WTC11 (cell line): ENCODE measurements at regions not wholly inside any gene's neighbourhood (a gene's known extent, or its start where the extent isn't known, plus 50 kb on each side); places are given as distances from the start of the nearest gene placed in this dataset.

Experiments
- ATAC-seq: fragments of 200-7000 bp; cut with Tn5 transposase; 2 replicates; pipeline ENCODE4 v1.10.0; 2021; ENCODE audit warnings: mild to moderate bottlenecking, moderate library complexity
- CTCF ChIA-PET: fragments of 300-600 bp; sonication (Branson Sonifier 250); formaldehyde crosslinking; loops from one replicate; lab custom pipeline; 2021; ENCODE audit warnings: antibody characterized with exemption; lab: Charles Lee
- POLR2A ChIA-PET: fragments of 350-600 bp; sonication (Branson Sonifier 250); formaldehyde crosslinking; loops from one replicate; lab custom pipeline; 2021; ENCODE audit warnings: antibody characterized with exemption; lab: Charles Lee
- DNase-seq: peaks from one replicate; pipeline ENCODE4 v3.0.0; 2021; ENCODE audit warnings: low spot score
- H3K27ac Mint-ChIP-seq: 2 replicates; pipeline ENCODE4 v1.8.0; 2021; ENCODE audit warnings: mixed read lengths
- H3K27me3 Mint-ChIP-seq: 2 replicates; pipeline ENCODE4 v1.8.0; 2021; ENCODE audit warnings: low read depth, mild to moderate bottlenecking, moderate library complexity, mixed read lengths
- H3K36me3 Mint-ChIP-seq: 2 replicates; pipeline ENCODE4 v1.8.0; 2021; ENCODE audit warnings: mixed read lengths
- H3K4me1 Mint-ChIP-seq: 2 replicates; pipeline ENCODE4 v1.8.0; 2022; ENCODE audit warnings: mixed read lengths
- H3K4me3 Mint-ChIP-seq: 2 replicates; pipeline ENCODE4 v1.8.0; 2021; ENCODE audit warnings: mild to moderate bottlenecking, moderate library complexity, mixed read lengths
- H3K9me3 Mint-ChIP-seq: 2 replicates; pipeline ENCODE4 v1.8.0; 2021; ENCODE audit warnings: mixed read lengths
- CDX4 ChIP-seq: fragments of 250-450 bp; sonication (Bioruptor Pico); IDR thresholded peaks from 2 replicates; pipeline ENCODE4 v1.9.0; 2021; ENCODE audit warnings: moderate library complexity, mild to moderate bottlenecking, inconsistent platforms, borderline replicate concordance
- E2F4 ChIP-seq: sonication (generic); formaldehyde crosslinking; IDR thresholded peaks from 2 replicates; pipeline ENCODE4 v1.8.1; 2022; ENCODE audit warnings: low read depth, mild to moderate bottlenecking, moderate library complexity, missing genetic modification reagents, borderline replicate concordance
- ELF4 ChIP-seq: sonication (generic); formaldehyde crosslinking; IDR thresholded peaks from 2 replicates; pipeline ENCODE4 v1.8.1; 2022; ENCODE audit warnings: low read depth, mild to moderate bottlenecking, moderate library complexity, missing genetic modification reagents
- EMX1 ChIP-seq: fragments of 250-450 bp; sonication (Bioruptor Pico); IDR thresholded peaks from 2 replicates; pipeline ENCODE4 v1.8.0; 2021; ENCODE audit warnings: mild to moderate bottlenecking
- FOXP1 ChIP-seq: sonication (generic); formaldehyde crosslinking; IDR thresholded peaks from 2 replicates; pipeline ENCODE4 v1.8.0; 2022; ENCODE audit warnings: missing genetic modification reagents, mild to moderate bottlenecking, moderate library complexity, borderline replicate concordance
- FOXP4 ChIP-seq: sonication (generic); formaldehyde crosslinking; IDR thresholded peaks from 2 replicates; pipeline ENCODE4 v1.8.0; 2022; ENCODE audit warnings: mild to moderate bottlenecking, missing genetic modification reagents
- HMGA2 ChIP-seq: fragments of 250-450 bp; sonication (Bioruptor Pico); IDR thresholded peaks from 2 replicates; pipeline ENCODE4 v1.4.0; 2021; ENCODE audit warnings: mild to moderate bottlenecking, moderate library complexity
- KAT7 ChIP-seq: sonication (generic); formaldehyde crosslinking; IDR thresholded peaks from 2 replicates; pipeline ENCODE4 v1.8.1; 2023; ENCODE audit warnings: missing genetic modification reagents, mild to moderate bottlenecking, borderline replicate concordance
- MAX ChIP-seq: sonication (generic); formaldehyde crosslinking; IDR thresholded peaks from 2 replicates; pipeline ENCODE4 v1.8.0; 2022; ENCODE audit warnings: mild to moderate bottlenecking, missing genetic modification reagents
- RELA ChIP-seq: sonication (generic); formaldehyde crosslinking; IDR thresholded peaks from 2 replicates; pipeline ENCODE4 v1.8.1; 2022; ENCODE audit warnings: missing genetic modification reagents, mild to moderate bottlenecking, borderline replicate concordance
- SMAD3 ChIP-seq: sonication (generic); formaldehyde crosslinking; IDR thresholded peaks from 2 replicates; pipeline ENCODE4 v1.8.0; 2022; ENCODE audit warnings: missing genetic modification reagents, mild to moderate bottlenecking, borderline replicate concordance
- TEAD4 ChIP-seq: sonication (generic); formaldehyde crosslinking; IDR thresholded peaks from 2 replicates; pipeline ENCODE4 v1.8.0; 2022; ENCODE audit warnings: mild to moderate bottlenecking, missing genetic modification reagents
- ZMAT4 ChIP-seq: fragments of 250-450 bp; sonication (Bioruptor Pico); IDR thresholded peaks from 2 replicates; pipeline ENCODE4 v1.9.0; 2021; ENCODE audit warnings: mild to moderate bottlenecking
- ZNF219 ChIP-seq: sonication (generic); formaldehyde crosslinking; IDR thresholded peaks from 2 replicates; pipeline ENCODE4 v1.8.0; 2023; ENCODE audit warnings: missing genetic modification reagents, mild to moderate bottlenecking, borderline replicate concordance
- ZNF425 ChIP-seq: fragments of 250-450 bp; sonication (Bioruptor Pico); conservative IDR thresholded peaks from 2 replicates; pipeline ENCODE4 v1.9.0; 2021; ENCODE audit warnings: mild to moderate bottlenecking

- POLR2A ChIA-PET: no interaction called here
- ATAC-seq: peak; percentile 99
- Mint-ChIP-seq H3K4me1 (no peaks in the 10 kb centered on the region), H3K36me3 (no peaks in the 10 kb centered on the region), H3K27ac (no peak overlapping the region), H3K27me3 (no peaks in the 10 kb centered on the region)
- peak; percentile 73 for DNase-seq
- CTCF ChIA-PET: interaction anchor here (0.6 to 1.4 kb wide), 8 partner anchors 13 to 439 kb away, joined by 3 to 6 read pairs (median 4); no protein-coding TSS in a partner anchor
- TF ChIP-seq ZMAT4 (CRISPR knock-in tag) (no peak), KAT7 (CRISPR knock-in tag) (no peak), FOXP4 (CRISPR knock-in tag) (no peak), RELA (CRISPR knock-in tag) (no peak), SMAD3 (CRISPR knock-in tag) (no peak)
- TF ChIP-seq, all 79 proteins: peak for 0
- H3K9me3 Mint-ChIP-seq: no peaks in the 10 kb centered on the region
- peak overlapping the region; percentile 50 for H3K4me3 Mint-ChIP-seq
Measured at GRCh38 chr21:23452384-23453083, 2154.7 kb downstream of the MRPL39 start.

GRCh38 chr21:23445307-23445706 is 2162.0 kb downstream of the MRPL39 start:
- H3K4me1 Mint-ChIP-seq: no peaks in the 10 kb centered on the region
- ChIA-PET POLR2A (no interaction called here), CTCF (no interaction called here)
- ATAC-seq (no peak), DNase-seq (no peak)
- H3K9me3 Mint-ChIP-seq: 0 out of 2 replicates have a peak, but pooled peaks cover 4% of the 10 kb centered on the region
- H3K27ac Mint-ChIP-seq: no peak overlapping the region
- H3K4me3 Mint-ChIP-seq: no peak overlapping the region
- TF ChIP-seq SMAD3 (CRISPR knock-in tag): no peak
- TF ChIP-seq MAX (CRISPR knock-in tag): no peak
- TF ChIP-seq E2F4 (CRISPR knock-in tag): no peak
- TF ChIP-seq ZNF219 (CRISPR knock-in tag): no peak
- no peak for TF ChIP-seq ZNF425 (CRISPR knock-in tag)
- no peak for TF ChIP-seq EMX1
- H3K36me3 Mint-ChIP-seq: no peaks in the 10 kb centered on the region
- no peaks in the 10 kb centered on the region for H3K27me3 Mint-ChIP-seq

- ChIA-PET POLR2A (no interaction called here), CTCF (no interaction called here)
- Mint-ChIP-seq H3K27me3 (no peaks in the 10 kb centered on the region), H3K36me3 (peaks cover 4% of the 10 kb centered on the region; the same call in 1 of the 2 replicates), H3K4me1 (no peaks in the 10 kb centered on the region), H3K9me3 (peaks cover 13% of the 10 kb centered on the region), H3K4me3 (no peak overlapping the region), H3K27ac (no peak overlapping the region)
- no peak for DNase-seq
- ATAC-seq: no peak
- TF ChIP-seq FOXP1 (CRISPR knock-in tag): no peak
- TF ChIP-seq CDX4: no peak
- no peak for TF ChIP-seq ELF4 (CRISPR knock-in tag)
- TF ChIP-seq ZNF425 (CRISPR knock-in tag): no peak
- TF ChIP-seq SMAD3 (CRISPR knock-in tag): no peak
- TF ChIP-seq ZMAT4 (CRISPR knock-in tag): no peak
- TF ChIP-seq TEAD4 (CRISPR knock-in tag): no peak
- no peak for TF ChIP-seq HMGA2 (CRISPR knock-in tag)
Measured at GRCh38 chr21:23438081-23438480, 2169.2 kb downstream of the MRPL39 start.
